GM12875 (cell line): ENCODE measurements at regions not wholly inside any gene's neighbourhood (a gene's known extent, or its start where the extent isn't known, plus 50 kb on each side); places are given as distances from the start of the nearest gene placed in this dataset.

Experiments
- H3K4me3 ChIP-seq: one replicate; pipeline ENCODE4 v1.5.1; 2011; ENCODE audit warnings: low read depth, low read length, control low read depth
- CTCF ChIP-seq: IDR thresholded peaks from 2 replicates; pipeline ENCODE4 v1.5.1; 2011; ENCODE audit warnings: low read depth, mild to moderate bottlenecking, control low read depth, inconsistent platforms, low read length, moderate library complexity, borderline replicate concordance; ENCODE audit not compliant: insufficient read depth

- TF ChIP-seq CTCF = no peak
- no peak overlapping the region for H3K4me3 ChIP-seq
Observed at GRCh38 chr14:87217023-87217422, 776.0 kb downstream of the GALC start.

GRCh38 chr14:87214558-87214957 is 778.4 kb downstream of the GALC start:
- H3K4me3 ChIP-seq = no peak overlapping the region
- TF ChIP-seq CTCF = no peak

- H3K4me3 ChIP-seq = no peak overlapping the region
- no peak for TF ChIP-seq CTCF
Observed at GRCh38 chr14:87207756-87208155, 785.2 kb downstream of the GALC start.

- H3K4me3 ChIP-seq = no peak overlapping the region
- no peak for TF ChIP-seq CTCF
Observed at GRCh38 chr14:87205811-87206210, 787.2 kb downstream of the GALC start.

- no peak overlapping the region for H3K4me3 ChIP-seq
- no peak for TF ChIP-seq CTCF
Observed at GRCh38 chr14:87203346-87203745, 789.6 kb downstream of the GALC start.

GRCh38 chr14:87199381-87199780 is 793.6 kb downstream of the GALC start:
- no peak for TF ChIP-seq CTCF
- H3K4me3 ChIP-seq = no peak overlapping the region

GRCh38 chr14:87196436-87196835 is 796.5 kb downstream of the GALC start:
- TF ChIP-seq CTCF = no peak
- H3K4me3 ChIP-seq = no peak overlapping the region
